Stimulated activated naive CD4-positive, alpha-beta T cell treated with Interleukin-2 at 50 U/mL for 16 hours (primary cell): ENCODE measurements at regions not wholly inside any gene's neighbourhood (a gene's known extent, or its start where the extent isn't known, plus 50 kb on each side); places are given as distances from the start of the nearest gene placed in this dataset.
A peak's percentile ranks its signal among the peaks of the same experiment; 100 is the strongest.
"Not testable (repeated sequence)": the region's sequence is repeated elsewhere in the genome, so short reads cannot be mapped to it uniquely, and the experiment has no call there.

Source experiments
- DNase-seq: peaks from one replicate; lab custom pipeline; 2025; lab: John Stamatoyannopoulos, UW

- no peak for DNase-seq
These were observed 95.8 kb upstream of the TET2 start for GRCh38 chr4:105050896-105051295.

DNA sequence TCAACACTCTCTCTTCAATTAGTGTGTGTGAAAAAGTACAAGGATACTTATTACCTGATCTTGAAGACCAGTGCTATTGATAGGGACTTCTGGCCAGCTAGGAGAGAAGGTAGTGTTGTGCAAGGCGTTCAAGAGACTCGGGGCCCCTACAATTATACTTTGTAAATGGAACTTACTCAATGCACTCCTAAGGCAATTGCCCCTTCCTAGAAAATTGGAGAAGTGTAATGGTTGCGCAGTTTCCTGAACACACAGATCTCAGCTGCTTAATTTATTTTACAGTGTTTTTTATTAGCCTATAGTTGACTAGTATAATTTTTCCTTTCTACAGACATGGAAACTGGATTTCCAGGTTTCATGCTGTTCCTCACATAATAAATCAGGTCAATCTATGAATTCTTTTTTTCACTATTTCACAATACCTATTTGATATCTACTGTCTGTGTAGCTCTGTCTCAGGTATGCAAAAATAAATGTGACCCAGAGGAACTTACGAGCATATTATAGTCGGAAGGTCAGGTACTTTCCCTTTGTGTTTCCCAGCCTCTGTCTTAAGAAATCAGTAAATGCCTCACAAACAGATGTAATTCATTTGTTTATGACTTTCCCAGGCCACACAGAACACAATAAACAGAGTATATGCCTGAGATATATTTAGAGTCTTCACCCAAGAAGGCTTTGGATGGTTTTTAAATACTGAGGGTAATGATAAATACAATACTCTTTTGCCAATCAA lies 89.1 kb upstream of the TET2 start:
- no peak for DNase-seq

DNA sequence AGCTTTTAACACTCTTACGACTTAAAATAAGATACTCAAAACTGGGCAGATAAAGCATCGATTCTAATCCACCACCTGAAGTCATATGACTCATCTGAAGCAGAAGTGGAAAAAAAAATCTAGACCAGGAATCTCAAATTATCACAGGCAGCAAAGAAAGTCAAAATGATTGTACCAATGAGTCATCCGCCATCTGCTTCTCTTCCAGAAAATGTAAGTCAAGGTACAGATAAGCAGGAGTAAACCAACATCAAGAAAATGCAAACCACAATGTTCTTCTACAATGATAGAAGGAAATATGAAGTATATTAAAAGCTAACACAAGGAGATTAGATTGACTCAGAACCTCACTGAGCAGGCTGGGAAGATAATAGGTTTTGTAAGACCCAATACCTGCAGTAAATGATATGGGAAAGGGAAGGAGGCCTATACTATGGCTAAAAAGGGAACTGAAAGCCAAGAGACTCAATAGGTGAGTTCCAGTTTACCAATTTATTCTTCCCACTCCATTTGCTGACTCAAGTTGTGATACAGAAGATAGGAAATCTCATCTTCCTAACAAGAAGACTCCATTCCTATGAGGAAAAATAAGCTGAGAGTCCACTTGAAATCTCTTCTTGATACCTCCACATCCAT lies 88.4 kb upstream of the TET2 start:
- no peak for DNase-seq

DNA sequence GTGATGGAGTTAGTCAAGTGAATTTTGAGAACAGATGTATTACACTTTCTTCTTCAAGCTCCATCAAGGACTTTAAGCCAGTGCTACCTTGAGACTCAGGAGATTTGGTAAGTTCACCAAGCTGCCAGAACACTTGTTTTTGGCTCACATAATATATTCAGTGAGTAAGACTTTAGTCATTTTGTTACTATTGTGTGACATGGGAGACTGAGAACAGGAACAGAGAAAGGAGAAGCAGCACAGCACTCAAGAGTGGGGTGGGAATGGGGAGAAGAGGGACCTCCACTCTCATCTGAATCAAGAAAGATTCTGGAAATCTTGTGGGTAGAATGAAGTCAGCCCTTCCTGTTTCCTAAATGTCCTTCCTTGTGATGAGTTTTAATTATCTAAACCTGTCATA lies 87.3 kb upstream of the TET2 start:
- no peak for DNase-seq

GRCh38 chr4:105060628-105061027 lies 86.0 kb upstream of the TET2 start:
- no peak for DNase-seq

DNA sequence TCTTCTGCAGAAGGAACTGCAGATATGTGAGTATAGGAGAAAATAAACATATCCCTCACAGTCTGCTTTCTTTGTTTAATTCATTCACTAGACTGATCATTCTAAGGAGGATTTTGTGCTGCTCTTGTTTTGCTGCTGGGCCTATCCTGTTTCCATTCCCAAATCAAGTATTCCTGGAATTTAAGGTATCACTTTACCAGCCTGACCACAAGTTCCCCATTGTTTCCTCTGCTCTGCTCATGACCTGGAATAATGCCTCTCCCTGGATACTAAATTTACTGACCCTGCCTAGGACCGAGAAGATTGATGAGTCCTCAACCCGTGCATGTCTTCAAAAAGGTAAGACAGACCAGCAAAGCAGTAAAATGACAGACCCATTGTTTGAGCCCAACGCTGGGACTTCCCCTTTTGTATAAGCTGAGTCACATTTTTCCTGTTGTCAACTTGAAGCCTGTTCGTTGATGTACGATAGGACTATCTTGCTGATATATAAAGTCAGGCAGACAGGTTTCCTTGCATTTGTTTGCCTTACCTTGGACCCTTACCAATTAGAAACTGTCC lies 85.5 kb upstream of the TET2 start:
- DNase-seq, result peak; percentile 5

DNA sequence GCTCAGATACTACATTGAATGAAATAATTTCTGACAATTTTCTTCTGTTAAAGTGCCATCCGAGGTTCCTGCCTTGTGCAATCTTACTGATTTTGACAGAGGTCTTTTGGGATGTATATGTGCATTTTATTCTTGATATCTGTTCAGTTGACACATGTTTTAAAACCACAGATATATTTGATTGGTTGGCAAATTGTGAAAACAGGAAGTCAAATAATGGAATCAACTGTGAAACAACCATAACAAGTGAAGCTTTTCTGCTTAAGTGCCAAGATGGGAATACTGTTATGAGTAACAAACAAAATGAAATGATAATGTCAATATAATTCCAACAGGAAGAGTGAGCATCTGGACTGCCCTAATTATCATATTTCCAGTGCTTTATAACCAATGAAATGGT lies 84.9 kb upstream of the TET2 start:
- DNase-seq, result no peak

- no peak for DNase-seq
These were observed 80.3 kb upstream of the TET2 start for GRCh38 chr4:105066401-105066800.

DNA sequence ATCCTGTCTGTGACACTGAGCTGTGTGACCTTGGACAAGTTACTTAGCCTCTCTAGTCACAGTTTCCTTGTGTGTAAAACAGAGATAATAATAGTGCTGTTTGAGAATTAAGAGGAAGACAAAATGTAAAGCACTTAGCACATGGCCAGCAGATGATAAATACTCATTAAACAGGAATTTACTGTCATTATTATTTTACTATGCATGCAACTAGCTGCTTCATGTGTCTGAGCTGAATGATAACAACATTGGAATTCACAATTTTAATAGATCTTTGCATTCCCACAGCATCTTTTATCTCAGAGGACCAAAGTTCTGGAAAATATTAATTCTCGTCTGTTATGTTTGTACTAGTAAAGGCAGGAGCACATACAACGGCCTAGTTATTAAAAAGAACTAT lies 79.2 kb upstream of the TET2 start:
- DNase-seq, result no peak

- no peak for DNase-seq
These were observed 78.7 kb upstream of the TET2 start for GRCh38 chr4:105067946-105068345.

GRCh38 chr4:105068516-105068915 lies 78.2 kb upstream of the TET2 start:
- no peak for DNase-seq

- not testable (repeated sequence) for DNase-seq
These were observed 74.6 kb upstream of the TET2 start for GRCh38 chr4:105072095-105072494.

DNA sequence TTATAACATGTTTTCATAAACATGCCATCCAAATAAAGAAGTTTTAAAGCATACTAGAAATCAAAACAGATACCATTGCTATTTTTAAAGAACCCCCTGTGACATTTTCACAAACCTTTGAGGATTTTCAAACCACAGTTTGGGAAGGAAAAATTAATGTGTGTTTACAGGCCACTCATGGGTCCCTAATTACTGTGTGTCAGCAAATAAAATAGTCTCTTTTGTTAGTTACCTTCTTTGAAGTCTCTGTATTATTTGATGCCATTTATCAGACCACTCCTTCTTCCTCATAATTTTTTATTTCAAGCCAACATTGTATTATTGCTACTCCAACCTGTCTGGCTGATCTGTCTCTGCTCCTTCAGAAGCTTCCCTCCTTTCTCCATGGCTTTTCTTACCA lies 72.6 kb upstream of the TET2 start:
- DNase-seq, result no peak

- DNase-seq, result no peak
These were observed 71.6 kb upstream of the TET2 start for GRCh38 chr4:105075045-105075444.

- no peak for DNase-seq
These were observed 58.4 kb upstream of the TET2 start for GRCh38 chr4:105088110-105088879.

- no peak for DNase-seq
These were observed 54.3 kb upstream of the TET2 start for GRCh38 chr4:105092356-105092755.

DNA sequence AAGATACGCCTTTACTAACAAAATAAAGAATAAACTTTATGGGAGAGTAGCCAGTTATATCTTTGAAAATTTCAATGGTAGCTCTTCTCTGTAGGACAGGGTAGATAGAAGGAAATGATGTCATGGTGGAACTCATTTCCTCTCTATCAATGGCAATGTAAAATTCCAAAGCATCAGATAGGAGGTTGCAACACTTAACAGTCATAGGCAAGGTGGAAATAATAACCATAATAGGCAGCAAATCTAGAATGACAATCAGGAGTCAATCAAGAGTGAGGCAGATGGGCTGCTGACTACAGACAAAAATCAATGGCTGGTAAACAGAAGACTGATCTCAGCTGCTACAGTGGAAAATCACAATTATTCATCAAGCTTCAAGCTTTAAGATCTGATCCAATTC lies 53.9 kb upstream of the TET2 start:
- no peak for DNase-seq

GRCh38 chr4:105093975-105094374 lies 52.7 kb upstream of the TET2 start:
- DNase-seq, result no peak
